ENCODE measurements at regions not wholly inside any gene's neighbourhood (a gene's known extent, or its start where the extent isn't known, plus 50 kb on each side); places are given as distances from the start of the nearest gene placed in this dataset.
A peak's percentile ranks its signal among the peaks of the same experiment; 100 is the strongest.

GRCh38 chr2:216571178-216571908 lies 61.9 kb upstream of the IGFBP2 start:
- no peak for DNase-seq
- Histone ChIP-seq H3K27ac (no peak overlapping the region), H3K4me3 (no peak overlapping the region), H3K36me3 (no peaks in the 10 kb centered on the region), H3K27me3 (no peaks in the 10 kb centered on the region), H3K9me3 (no peaks in the 10 kb centered on the region), H3K4me1 (no peaks in the 10 kb centered on the region)
- intact Hi-C loops (cut with DNase I; ENCODE audit: low total_unique reads) = no loop called here
- in situ Hi-C loops (cut with MboI; ENCODE audit: low pct_ligation_motif_present in 1 of 4, low pct_unique_long_range_greater_than_20kb in 1 of 4, low sequenced_read_pairs in 3 of 4) = no loop called here
- no peak for TF ChIP-seq EP300 (IDR thresholded peaks at IDR 0.05; ENCODE audit: low read depth)
- TF ChIP-seq CTCF (IDR thresholded peaks at IDR 0.05) = no peak
- TF ChIP-seq POLR2A (IDR thresholded peaks at IDR 0.05) = no peak
- TF ChIP-seq POLR2AphosphoS5 (IDR thresholded peaks at IDR 0.05) = no peak
- 70 to 86% methylated on average over 2 to 3 of the region's 3 CpGs for WGBS, 2 donors (ENCODE audit: low coverage in 1 of 2)

DNA sequence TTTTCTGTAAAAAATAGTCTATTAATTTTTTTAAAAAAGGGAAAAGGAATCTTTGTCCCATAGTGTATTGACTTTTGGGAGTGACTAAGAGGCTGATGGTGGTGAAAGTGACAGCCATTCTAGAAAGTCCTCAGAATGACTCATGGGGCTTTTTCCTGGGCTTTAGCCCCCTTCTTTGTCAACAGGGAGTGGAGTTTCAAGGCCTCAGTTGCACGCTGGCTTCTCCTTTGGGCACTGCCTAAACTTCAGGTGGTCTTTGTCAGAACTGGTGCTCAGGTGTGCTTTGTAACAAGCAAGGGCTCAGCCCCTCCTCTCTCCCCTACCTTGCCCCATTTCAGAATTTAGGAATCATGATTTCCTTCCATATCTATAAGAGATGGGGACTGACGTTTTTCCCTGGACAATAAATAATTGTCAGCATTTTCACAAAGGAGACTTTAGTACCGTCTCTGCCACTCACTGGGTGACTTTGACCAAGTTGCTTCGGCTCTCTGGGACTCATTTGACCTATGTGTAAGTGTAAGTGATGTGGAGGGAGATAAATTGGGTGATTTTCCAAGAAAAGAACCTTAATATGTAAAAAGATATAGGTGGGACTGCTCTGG lies 61.2 kb upstream of the IGFBP2 start:
- intact Hi-C loops (cut with DNase I; ENCODE audit: low total_unique reads) = no loop called here
- TF ChIP-seq CTCF (IDR thresholded peaks at IDR 0.05) (no peak), POLR2A (IDR thresholded peaks at IDR 0.05) (no peak), EP300 (IDR thresholded peaks at IDR 0.05; ENCODE audit: low read depth) (no peak), POLR2AphosphoS5 (IDR thresholded peaks at IDR 0.05) (no peak)
- H3K4me1 ChIP-seq = no peaks in the 10 kb centered on the region
- no peaks in the 10 kb centered on the region for H3K27me3 ChIP-seq
- no peak for DNase-seq
- peak overlapping the region in 1 of 4 donors; percentile 58 for H3K27ac ChIP-seq
- no peaks in the 10 kb centered on the region for H3K9me3 ChIP-seq
- WGBS, 2 donors (ENCODE audit: low coverage in 1 of 2) = 80 to 82% methylated on average over 4 of the region's 4 CpGs
- H3K36me3 ChIP-seq = no peaks in the 10 kb centered on the region
- in situ Hi-C loops (cut with MboI; ENCODE audit: low pct_ligation_motif_present in 1 of 4, low pct_unique_long_range_greater_than_20kb in 1 of 4, low sequenced_read_pairs in 3 of 4) = no loop called here
- no peak overlapping the region for H3K4me3 ChIP-seq

DNA sequence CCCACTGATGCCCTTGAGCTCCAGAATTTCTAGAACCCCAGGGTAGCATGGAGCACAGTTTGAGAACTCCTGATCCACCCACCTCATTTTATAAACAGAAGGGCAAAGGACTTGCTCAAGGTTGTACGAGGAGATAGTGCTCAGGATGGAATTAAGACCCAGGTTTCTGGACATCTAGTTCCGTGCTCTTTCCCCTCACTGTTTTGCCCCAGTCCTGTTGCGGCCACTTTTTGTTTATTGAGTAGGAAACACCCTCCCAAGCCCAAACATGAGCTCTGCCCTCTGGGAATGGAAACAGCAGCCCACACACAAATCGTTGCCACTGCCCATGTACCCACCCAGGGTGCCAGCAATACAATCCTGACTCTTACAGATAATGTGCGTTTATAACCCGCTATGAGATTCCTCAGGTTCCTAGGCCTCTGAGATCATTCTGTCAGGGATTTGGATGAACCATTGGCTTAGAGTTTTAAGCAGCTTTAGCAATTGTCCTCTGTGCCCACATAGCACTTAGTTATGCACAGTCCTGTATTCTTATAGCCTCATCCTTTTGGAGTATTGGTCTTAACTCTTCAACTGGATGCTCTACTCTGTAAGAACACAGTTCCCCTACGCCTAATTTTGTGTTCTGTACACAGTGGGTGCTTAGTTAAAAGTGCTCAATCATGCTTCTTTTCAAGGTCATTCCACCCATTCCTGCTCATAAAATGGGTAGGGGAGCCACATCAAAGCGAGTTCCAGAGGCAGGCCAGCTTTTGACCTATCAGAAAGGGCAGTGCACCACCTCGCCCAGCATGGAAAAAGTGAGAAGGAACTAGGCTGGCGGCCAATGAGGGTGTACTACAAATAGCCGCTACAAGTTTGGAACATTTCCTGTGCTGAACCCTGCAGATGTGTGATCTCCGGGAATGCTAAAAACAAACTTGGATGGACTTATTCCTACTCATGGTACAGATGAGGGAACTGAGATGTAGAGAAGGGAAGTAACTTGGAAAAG lies 60.3 kb upstream of the IGFBP2 start:
- Histone ChIP-seq H3K27me3 (no peaks in the 10 kb centered on the region), H3K9me3 (no peaks in the 10 kb centered on the region), H3K4me3 (no peak overlapping the region), H3K36me3 (no peaks in the 10 kb centered on the region), H3K4me1 (no peaks in the 10 kb centered on the region), H3K27ac (peak overlapping the region in 3 of 4 donors; percentile 46 to 58 (median 58))
- WGBS, 2 donors (ENCODE audit: low coverage in 1 of 2) = 54 to 73% methylated on average over 2 to 12 of the region's 12 CpGs
- intact Hi-C loops (cut with DNase I; ENCODE audit: low total_unique reads) = no loop called here
- in situ Hi-C loops (cut with MboI; ENCODE audit: low pct_ligation_motif_present in 1 of 4, low pct_unique_long_range_greater_than_20kb in 1 of 4, low sequenced_read_pairs in 3 of 4) = no loop called here
- DNase-seq = no peak
- TF ChIP-seq CTCF (IDR thresholded peaks at IDR 0.05) = no peak
- TF ChIP-seq POLR2AphosphoS5 (IDR thresholded peaks at IDR 0.05) = peak; percentile 12 to 69 (median 17)
- peak; percentile 40 for TF ChIP-seq EP300 (IDR thresholded peaks at IDR 0.05; ENCODE audit: low read depth)
- no peak for TF ChIP-seq POLR2A (IDR thresholded peaks at IDR 0.05)

DNA sequence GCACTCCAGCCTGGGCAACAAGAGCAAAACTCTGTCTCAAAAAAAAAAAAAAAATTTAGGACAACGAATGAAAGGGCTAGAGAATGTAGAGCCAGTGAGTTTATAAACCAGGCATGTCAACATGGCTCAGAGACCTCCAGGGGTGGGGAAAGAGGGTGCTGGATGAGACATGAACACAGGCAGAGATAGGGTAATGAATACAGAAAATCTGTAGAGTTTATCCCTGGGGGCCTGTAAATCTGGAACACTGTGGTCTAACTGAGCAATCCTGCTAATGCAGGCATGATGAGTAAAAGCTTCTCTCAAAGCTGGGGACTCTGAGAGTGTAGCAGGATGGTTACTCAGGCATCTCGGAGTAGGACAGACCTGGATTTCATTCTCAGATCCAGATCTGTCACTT lies 59.2 kb upstream of the IGFBP2 start:
- in situ Hi-C loops (cut with MboI; ENCODE audit: low pct_ligation_motif_present in 1 of 4, low pct_unique_long_range_greater_than_20kb in 1 of 4, low sequenced_read_pairs in 3 of 4) = no loop called here
- TF ChIP-seq POLR2AphosphoS5 (IDR thresholded peaks at IDR 0.05) (no peak), POLR2A (IDR thresholded peaks at IDR 0.05) (no peak), CTCF (IDR thresholded peaks at IDR 0.05) (no peak), EP300 (IDR thresholded peaks at IDR 0.05; ENCODE audit: low read depth) (no peak)
- H3K27me3 ChIP-seq = no peaks in the 10 kb centered on the region
- H3K4me1 ChIP-seq = no peaks in the 10 kb centered on the region
- no peaks in the 10 kb centered on the region for H3K36me3 ChIP-seq
- no peak overlapping the region for H3K4me3 ChIP-seq
- H3K27ac ChIP-seq = peak overlapping the region in 1 of 4 donors; percentile 58
- DNase-seq = no peak
- WGBS, 2 donors (ENCODE audit: low coverage in 1 of 2) = 81 to 100% methylated on average over 1 to 2 of the region's 2 CpGs
- no peaks in the 10 kb centered on the region for H3K9me3 ChIP-seq
- intact Hi-C loops (cut with DNase I; ENCODE audit: low total_unique reads) = no loop called here
